GM10248 (cell line): ENCODE measurements at regions not wholly inside any gene's neighbourhood (a gene's known extent, or its start where the extent isn't known, plus 50 kb on each side); places are given as distances from the start of the nearest gene placed in this dataset.

ENCODE experiments used
- CTCF ChIA-PET: fragments of 300-600 bp; sonication (Branson Sonifier 250); formaldehyde crosslinking; extraction: SDS; loops from one replicate; lab custom pipeline; 2021; ENCODE audit warnings: antibody characterized with exemption; lab: Yijun Ruan, JAX
- POLR2A ChIA-PET: fragments of 350-650 bp; sonication (Branson Sonifier 250); formaldehyde crosslinking; extraction: SDS; loops from one replicate; lab custom pipeline; 2020; ENCODE audit warnings: antibody characterized with exemption; lab: Yijun Ruan, JAX
- DNase-seq: peaks from one replicate; pipeline ENCODE4 v3.0.0; 2012; ENCODE audit errors: extremely low spot score
- TF ChIP-seq, protein P1 (sequence below): IDR thresholded peaks from 2 replicates; pipeline ENCODE4 v1.5.1; 2012; ENCODE audit warnings: mild to moderate bottlenecking, low read depth; ENCODE audit errors: extremely low read depth, missing control alignments, control extremely low read depth

DNA sequence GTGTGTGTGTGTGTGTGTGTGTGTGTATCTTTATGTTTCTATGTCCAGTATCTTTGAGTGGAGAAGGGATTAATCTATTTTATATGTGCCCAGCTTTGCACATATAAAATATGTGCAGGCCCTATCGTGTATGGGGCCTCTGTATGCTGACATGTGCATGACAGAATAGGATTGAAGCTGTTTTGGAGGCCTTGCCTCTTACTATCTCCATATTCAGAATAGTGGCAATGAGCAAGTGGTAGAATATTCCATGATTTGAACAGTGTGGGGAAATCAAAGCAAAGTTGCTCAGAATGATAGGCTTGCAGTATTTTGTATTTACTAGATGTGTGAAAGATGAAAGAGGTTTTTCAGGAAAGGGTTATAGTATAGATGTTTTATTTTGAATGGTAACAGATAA is 480.8 kb downstream of the XIRP2 start:
- DNase-seq: no peak
- POLR2A ChIA-PET: no interaction called here
- CTCF ChIA-PET: no interaction called here
- TF ChIP-seq, protein P1, sequence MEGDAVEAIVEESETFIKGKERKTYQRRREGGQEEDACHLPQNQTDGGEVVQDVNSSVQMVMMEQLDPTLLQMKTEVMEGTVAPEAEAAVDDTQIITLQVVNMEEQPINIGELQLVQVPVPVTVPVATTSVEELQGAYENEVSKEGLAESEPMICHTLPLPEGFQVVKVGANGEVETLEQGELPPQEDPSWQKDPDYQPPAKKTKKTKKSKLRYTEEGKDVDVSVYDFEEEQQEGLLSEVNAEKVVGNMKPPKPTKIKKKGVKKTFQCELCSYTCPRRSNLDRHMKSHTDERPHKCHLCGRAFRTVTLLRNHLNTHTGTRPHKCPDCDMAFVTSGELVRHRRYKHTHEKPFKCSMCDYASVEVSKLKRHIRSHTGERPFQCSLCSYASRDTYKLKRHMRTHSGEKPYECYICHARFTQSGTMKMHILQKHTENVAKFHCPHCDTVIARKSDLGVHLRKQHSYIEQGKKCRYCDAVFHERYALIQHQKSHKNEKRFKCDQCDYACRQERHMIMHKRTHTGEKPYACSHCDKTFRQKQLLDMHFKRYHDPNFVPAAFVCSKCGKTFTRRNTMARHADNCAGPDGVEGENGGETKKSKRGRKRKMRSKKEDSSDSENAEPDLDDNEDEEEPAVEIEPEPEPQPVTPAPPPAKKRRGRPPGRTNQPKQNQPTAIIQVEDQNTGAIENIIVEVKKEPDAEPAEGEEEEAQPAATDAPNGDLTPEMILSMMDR: no peak

GRCh38 chr2:167368371-167368770 is 480.1 kb downstream of the XIRP2 start:
- ChIA-PET POLR2A (no interaction called here), CTCF (no interaction called here)
- no peak for DNase-seq
- TF ChIP-seq, protein P1: no peak

DNA sequence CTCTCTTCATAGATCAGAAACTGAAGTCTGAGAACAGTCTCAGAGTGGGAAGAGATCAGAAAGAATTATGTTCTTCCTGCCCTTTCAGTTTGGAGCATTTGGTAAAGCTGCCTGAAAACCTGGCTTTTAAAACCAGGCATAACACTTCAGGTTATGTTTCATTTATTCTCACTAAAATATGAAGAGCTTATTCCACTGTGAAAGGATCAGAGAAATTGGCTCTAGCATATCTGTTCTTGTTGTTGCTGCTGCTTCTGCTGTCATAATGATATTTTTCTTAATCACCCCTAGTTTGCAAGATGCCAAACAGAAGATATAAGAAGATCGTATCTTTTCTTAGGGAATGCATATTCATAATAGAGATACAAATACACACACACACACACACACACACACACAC is 476.9 kb downstream of the XIRP2 start:
- DNase-seq: no peak
- ChIA-PET POLR2A (no interaction called here), CTCF (interaction anchor here (0.7 kb wide), 1 partner anchor 11 kb away, joined by 3 read pairs; no protein-coding TSS in a partner anchor)
- TF ChIP-seq, protein P1: no peak

DNA sequence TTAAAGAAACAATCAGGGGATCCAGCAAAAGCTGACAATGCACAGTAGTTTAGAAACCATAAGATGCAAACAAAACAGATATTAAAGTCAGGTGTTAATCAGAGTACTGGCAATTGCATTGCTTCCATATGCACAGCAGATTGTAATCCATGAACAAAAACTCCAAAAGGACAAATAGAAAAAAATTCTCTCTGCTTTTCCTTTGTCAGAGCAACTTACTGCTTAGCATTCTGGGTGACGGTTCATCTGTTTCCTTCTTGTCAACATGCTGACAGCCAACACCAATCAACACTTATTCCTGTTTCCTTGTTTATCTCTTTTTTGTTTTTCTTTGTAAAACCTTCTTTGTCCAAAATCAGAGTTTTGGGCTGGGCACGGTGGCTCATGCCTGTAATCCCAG is 473.1 kb downstream of the XIRP2 start:
- ChIA-PET POLR2A (no interaction called here), CTCF (no interaction called here)
- TF ChIP-seq, protein P1: no peak
- DNase-seq: no peak

- ChIA-PET POLR2A (no interaction called here), CTCF (no interaction called here)
- no peak for DNase-seq
- TF ChIP-seq, protein P1: no peak
Measured at GRCh38 chr2:167355821-167356220, 467.5 kb downstream of the XIRP2 start.

GRCh38 chr2:167353605-167354280 is 465.5 kb downstream of the XIRP2 start:
- ChIA-PET POLR2A (no interaction called here), CTCF (interaction anchor here (1.2 kb wide), 1 partner anchor 277 kb away, joined by 3 read pairs; no protein-coding TSS in a partner anchor)
- DNase-seq: no peak
- TF ChIP-seq, protein P1: no peak
